HG02981 (cell line): ENCODE measurements at regions not wholly inside any gene's neighbourhood (a gene's known extent, or its start where the extent isn't known, plus 50 kb on each side); places are given as distances from the start of the nearest gene placed in this dataset.

Source experiments
- ATAC-seq: cut with Tn5 transposase; IDR thresholded peaks from one replicate; pipeline ENCODE4 v1.9.1; 2021; ENCODE audit warnings: mild to moderate bottlenecking, moderate library complexity; ENCODE audit not compliant: unreplicated experiment

- ATAC-seq = no peak
Observed at GRCh38 chr6:129920103-129920798, 59.1 kb upstream of the TMEM244 start.

GRCh38 chr6:129911732-129912131, 50.6 kb upstream of the TMEM244 start:
- no peak for ATAC-seq
